Heart left ventricle (tissue), 13 donors: ENCODE measurements at regions not wholly inside any gene's neighbourhood (a gene's known extent, or its start where the extent isn't known, plus 50 kb on each side); places are given as distances from the start of the nearest gene placed in this dataset.

ENCODE experiments used
- POLR2A ChIP-seq, 2 donors: fragments of 450-650 bp; IDR thresholded peaks; one replicate each; pipeline ENCODE4 v1.6.1; 2017; ENCODE audit warnings: antibody characterized with exemption in 2 of 2, mild to moderate bottlenecking in 2 of 2, moderate library complexity in 2 of 2
- TF ChIP-seq, protein P1 (sequence below), 12 donors: fragments of 200-600 bp; sonication (generic) in 4 of 12; IDR thresholded peaks; one replicate each; pipeline versions ENCODE4 v1.5.0 to v1.8.0; 2018 to 2022; ENCODE audit warnings: antibody characterized with exemption in 12 of 12, mild to moderate bottlenecking in 5 of 12
- donor health status: ischemic (EF 13 %, LVEDD 7.1; RV severe dilation, severe dysfunction).
- donor health status: DM: no; HTN: yes; CAD: no.
- donor health status: DM: no; HTN: no; CAD: no.
- donor health status: ischemic (EF 25% LVEDD 6.9; RV normal size, moderate dysfunction).
- donor health status: ischemic (EF 25% LVEDD 5.7; RV mildly dilated, moderate dysfunction).
- donor health status: ischemic (EF 35%, LVEDD 5.7; RV mildly dilated, moderate dysfunction).
- donor health status: nonischemic (EF 11% LVEDD 7.7; RV severe dilation, severe dysfunction).
- donor health status: DM: yes; HTN: yes; CAD: no.
- donor health status: PGD.
- donor health status: ischemic (EF 29% LVEDD 5.4; RV normal size, mild dysfunction).
- donor health status: nonischemic (EF 23%, LVEDD 6.1; RV moderate dilation, normal function).

DNA sequence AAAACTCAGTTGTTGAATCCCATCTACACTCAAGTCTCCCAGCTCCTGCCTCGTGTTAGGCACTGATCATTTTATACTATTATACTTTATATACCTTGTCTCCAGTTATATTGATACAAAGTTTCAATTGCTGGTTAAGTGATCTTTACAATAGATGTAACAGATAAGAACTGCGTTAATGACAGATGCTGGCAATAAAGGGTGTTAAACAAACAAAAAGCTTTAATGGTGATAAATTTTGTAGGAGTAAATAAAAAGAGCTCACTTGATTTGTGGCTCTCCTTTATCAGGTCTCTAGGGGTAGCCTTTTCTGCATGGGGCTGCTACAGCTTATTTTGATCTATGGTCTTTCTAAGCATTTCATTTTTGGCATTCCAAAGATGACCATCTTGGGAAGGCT is 106.9 kb upstream of the GAREM1 start:
- TF ChIP-seq, protein P1, sequence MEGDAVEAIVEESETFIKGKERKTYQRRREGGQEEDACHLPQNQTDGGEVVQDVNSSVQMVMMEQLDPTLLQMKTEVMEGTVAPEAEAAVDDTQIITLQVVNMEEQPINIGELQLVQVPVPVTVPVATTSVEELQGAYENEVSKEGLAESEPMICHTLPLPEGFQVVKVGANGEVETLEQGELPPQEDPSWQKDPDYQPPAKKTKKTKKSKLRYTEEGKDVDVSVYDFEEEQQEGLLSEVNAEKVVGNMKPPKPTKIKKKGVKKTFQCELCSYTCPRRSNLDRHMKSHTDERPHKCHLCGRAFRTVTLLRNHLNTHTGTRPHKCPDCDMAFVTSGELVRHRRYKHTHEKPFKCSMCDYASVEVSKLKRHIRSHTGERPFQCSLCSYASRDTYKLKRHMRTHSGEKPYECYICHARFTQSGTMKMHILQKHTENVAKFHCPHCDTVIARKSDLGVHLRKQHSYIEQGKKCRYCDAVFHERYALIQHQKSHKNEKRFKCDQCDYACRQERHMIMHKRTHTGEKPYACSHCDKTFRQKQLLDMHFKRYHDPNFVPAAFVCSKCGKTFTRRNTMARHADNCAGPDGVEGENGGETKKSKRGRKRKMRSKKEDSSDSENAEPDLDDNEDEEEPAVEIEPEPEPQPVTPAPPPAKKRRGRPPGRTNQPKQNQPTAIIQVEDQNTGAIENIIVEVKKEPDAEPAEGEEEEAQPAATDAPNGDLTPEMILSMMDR (IDR thresholded peaks at IDR 0.05) = no peak
- TF ChIP-seq POLR2A (IDR thresholded peaks at IDR 0.05) = no peak
